AG09319 (cell line): ENCODE measurements at regions not wholly inside any gene's neighbourhood (a gene's known extent, or its start where the extent isn't known, plus 50 kb on each side); places are given as distances from the start of the nearest gene placed in this dataset.

ENCODE experiments used
- DNase-seq: peaks from one replicate; pipeline ENCODE4 v3.0.0-alpha.2; 2010; ENCODE audit warnings: low read depth; ENCODE audit errors: extremely low read depth
- CTCF ChIP-seq: IDR thresholded peaks from 2 replicates; pipeline ENCODE4 v1.5.1; 2011; ENCODE audit warnings: low read depth, mild to moderate bottlenecking, inconsistent platforms, low read length, moderate library complexity

DNA sequence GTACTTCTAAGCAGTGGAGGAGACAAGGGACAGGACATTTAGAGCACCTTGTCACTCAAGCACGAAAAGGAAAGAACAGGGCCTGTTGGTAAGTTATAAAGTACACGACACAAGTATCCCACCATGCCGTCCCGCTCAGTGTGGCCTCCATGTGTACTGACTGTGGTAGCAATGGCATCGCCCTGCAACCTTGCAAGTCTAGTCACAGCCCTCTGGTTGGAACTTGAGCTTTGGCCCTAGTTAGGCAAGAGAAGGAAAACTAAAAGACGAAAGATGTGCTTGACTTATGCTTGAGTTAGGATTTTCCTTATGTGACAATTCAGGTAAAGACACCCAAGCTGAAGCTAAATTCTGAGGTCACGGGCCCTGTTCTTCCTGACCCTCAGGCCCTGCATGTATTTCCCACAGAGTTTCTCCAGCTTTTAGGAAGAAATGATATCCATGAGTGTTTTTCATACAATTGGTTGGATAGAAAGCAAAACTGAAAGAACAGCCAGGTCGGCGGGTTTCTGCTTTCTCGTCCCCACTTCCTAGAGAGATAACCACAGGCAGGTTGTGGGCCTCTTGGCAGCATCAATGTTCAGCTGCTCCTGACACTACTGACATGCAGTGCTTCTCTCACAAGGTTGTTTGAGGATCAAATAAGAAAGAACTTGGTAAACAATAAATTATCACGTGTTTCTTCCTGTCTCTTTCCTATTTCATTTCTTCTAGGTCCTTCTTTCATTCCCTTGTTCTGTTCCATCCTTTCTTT lies 216.2 kb downstream of the IRS2 start:
- TF ChIP-seq CTCF = no peak
- no peak for DNase-seq

GRCh38 chr13:109568339-109568818 lies 218.0 kb downstream of the IRS2 start:
- no peak for TF ChIP-seq CTCF
- DNase-seq = no peak

GRCh38 chr13:109567315-109567714 lies 219.1 kb downstream of the IRS2 start:
- no peak for DNase-seq
- peak; percentile 44 for TF ChIP-seq CTCF

DNA sequence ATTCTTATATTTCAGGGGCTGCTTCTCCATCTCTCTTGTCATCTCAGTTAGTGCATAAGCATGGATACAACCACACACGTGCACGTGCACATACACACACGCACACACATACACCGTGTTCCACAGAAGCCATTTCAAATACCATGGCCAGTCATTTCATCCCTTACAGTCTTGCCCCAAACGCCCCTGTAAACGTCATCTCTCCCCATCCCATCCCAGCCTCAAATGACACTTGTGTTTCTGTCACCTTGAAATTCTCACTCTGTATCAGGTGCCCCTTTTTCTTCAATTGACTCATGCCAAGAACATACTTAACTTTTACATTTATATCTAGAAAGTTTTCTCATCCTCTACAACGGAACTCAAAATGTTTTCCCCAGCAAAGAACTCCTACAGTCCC lies 220.5 kb downstream of the IRS2 start:
- no peak for TF ChIP-seq CTCF
- no peak for DNase-seq

GRCh38 chr13:109548374-109548773 lies 238.0 kb downstream of the IRS2 start:
- no peak for TF ChIP-seq CTCF
- no peak for DNase-seq

DNA sequence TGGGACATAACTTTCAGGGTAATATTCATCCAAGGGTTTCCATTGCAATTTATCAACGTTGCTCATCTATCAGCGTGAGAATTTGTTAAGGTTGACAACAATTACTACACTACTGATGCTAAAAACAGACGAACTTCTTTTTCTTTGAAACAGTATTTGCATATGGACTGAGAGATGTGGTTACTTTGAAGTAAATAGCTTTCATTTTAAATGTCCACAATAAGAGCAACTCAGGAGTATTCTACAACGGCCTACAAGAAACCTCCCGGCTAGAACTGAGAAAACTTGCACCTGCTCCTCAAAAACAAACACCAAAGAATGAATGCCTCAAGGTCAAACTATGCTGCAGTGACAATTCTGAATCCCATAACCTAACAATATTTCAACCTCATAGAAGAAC lies 238.4 kb downstream of the IRS2 start:
- TF ChIP-seq CTCF = no peak
- no peak for DNase-seq

DNA sequence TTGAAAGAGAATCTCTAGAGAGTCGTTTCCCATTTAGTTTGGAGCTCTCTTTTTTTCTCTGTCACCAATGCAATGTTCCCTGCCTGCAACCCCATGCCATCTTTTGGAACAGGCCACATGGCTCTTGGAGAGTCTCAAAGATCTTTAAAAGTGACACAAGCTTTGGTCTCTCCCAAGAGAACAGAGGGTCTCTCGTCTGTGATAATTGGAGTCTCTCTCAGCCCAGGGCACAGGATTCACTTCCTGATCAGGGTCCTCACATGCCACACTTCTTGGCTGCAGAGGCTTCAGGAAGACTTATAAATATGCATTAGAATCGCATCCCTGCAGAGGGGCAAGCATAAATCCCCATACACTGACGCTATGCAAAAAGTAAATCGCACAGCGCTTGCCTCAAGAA lies 240.5 kb downstream of the IRS2 start:
- TF ChIP-seq CTCF = no peak
- no peak for DNase-seq
